NCI-H82 treated with DMSO at 0.1 percent for 48 hours (cell line): ENCODE measurements at regions not wholly inside any gene's neighbourhood (a gene's known extent, or its start where the extent isn't known, plus 50 kb on each side); places are given as distances from the start of the nearest gene placed in this dataset.
"Not testable (repeated sequence)": the region's sequence is repeated elsewhere in the genome, so short reads cannot be mapped to it uniquely, and the experiment has no call there.

Experiments
- DNase-seq: peaks from one replicate; lab custom pipeline; 2025; ENCODE audit not compliant: unreplicated experiment; lab: John Stamatoyannopoulos, UW

GRCh38 chr18:42532119-42532518 lies 577.1 kb downstream of the PIK3C3 start:
- no peak for DNase-seq

- no peak for DNase-seq
Measured at GRCh38 chr18:42533009-42533575, 578.1 kb downstream of the PIK3C3 start.

- DNase-seq, result no peak
Measured at GRCh38 chr18:42533616-42534015, 578.6 kb downstream of the PIK3C3 start.

GRCh38 chr18:42534313-42534712 lies 579.3 kb downstream of the PIK3C3 start:
- DNase-seq, result no peak

GRCh38 chr18:42536442-42536841 lies 579.0 kb downstream of the RIT2 start:
- no peak for DNase-seq

- no peak for DNase-seq
Measured at GRCh38 chr18:42537291-42537690, 578.2 kb downstream of the RIT2 start.

GRCh38 chr18:42544901-42545300 lies 570.6 kb downstream of the RIT2 start:
- DNase-seq, result no peak

GRCh38 chr18:42545825-42546224 lies 569.7 kb downstream of the RIT2 start:
- no peak for DNase-seq

- DNase-seq, result no peak
Measured at GRCh38 chr18:42548493-42548892, 567.0 kb downstream of the RIT2 start.

- DNase-seq, result no peak
Measured at GRCh38 chr18:42549596-42549995, 565.9 kb downstream of the RIT2 start.

- not testable (repeated sequence) for DNase-seq
Measured at GRCh38 chr18:42552559-42552958, 562.9 kb downstream of the RIT2 start.

GRCh38 chr18:42559069-42559690 lies 556.3 kb downstream of the RIT2 start:
- no peak for DNase-seq

GRCh38 chr18:42561521-42561920 lies 554.0 kb downstream of the RIT2 start:
- peak; percentile 80 for DNase-seq

- no peak for DNase-seq
Measured at GRCh38 chr18:42563995-42564394, 551.5 kb downstream of the RIT2 start.

- DNase-seq, result no peak
Measured at GRCh38 chr18:42564761-42565160, 550.7 kb downstream of the RIT2 start.

- DNase-seq, result no peak
Measured at GRCh38 chr18:42568773-42569172, 546.7 kb downstream of the RIT2 start.

- DNase-seq, result peak; percentile 65
Measured at GRCh38 chr18:42574871-42575270, 540.6 kb downstream of the RIT2 start.

GRCh38 chr18:42576124-42576523 lies 539.4 kb downstream of the RIT2 start:
- DNase-seq, result no peak

GRCh38 chr18:42578792-42579191 lies 536.7 kb downstream of the RIT2 start:
- DNase-seq, result no peak

GRCh38 chr18:42582266-42582665 lies 533.2 kb downstream of the RIT2 start:
- no peak for DNase-seq

GRCh38 chr18:42583283-42583731 lies 532.2 kb downstream of the RIT2 start:
- DNase-seq, result no peak

- DNase-seq, result no peak
Measured at GRCh38 chr18:42586601-42587000, 528.9 kb downstream of the RIT2 start.

GRCh38 chr18:42588786-42589185 lies 526.7 kb downstream of the RIT2 start:
- DNase-seq, result no peak
